Transverse colon (tissue), 4 donors: ENCODE measurements at regions not wholly inside any gene's neighbourhood (a gene's known extent, or its start where the extent isn't known, plus 50 kb on each side); places are given as distances from the start of the nearest gene placed in this dataset.

Source experiments
- EP300 ChIP-seq: sonication (generic); formaldehyde crosslinking; IDR thresholded peaks from one replicate; pipeline ENCODE4 v1.6.1; 2017; ENCODE audit warnings: antibody characterized with exemption, low read depth
- POLR2A ChIP-seq: fragments of 450-650 bp; IDR thresholded peaks from one replicate; pipeline ENCODE4 v1.6.1; 2016; ENCODE audit warnings: antibody characterized with exemption, mild to moderate bottlenecking, moderate library complexity
- POLR2AphosphoS5 ChIP-seq, 3 donors: sonication (generic); formaldehyde crosslinking; IDR thresholded peaks; one replicate each; pipeline ENCODE4 v1.6.1; 2016; ENCODE audit warnings: antibody characterized with exemption in 3 of 3
- TF ChIP-seq, protein P1 (sequence below), 5 experiments: fragments of 200-600 bp in 3 of 5; fragments of 450-650 bp in 2 of 5; sonication (generic) in 3 of 5; IDR thresholded peaks; 1 replicate in 2 of 5; 2 replicates in 3 of 5; pipeline ENCODE4 v1.5.1; 2016 to 2017; ENCODE audit warnings: antibody characterized with exemption in 5 of 5, inconsistent platforms in 3 of 5, mild to moderate bottlenecking in 2 of 5, moderate library complexity in 1 of 5

DNA sequence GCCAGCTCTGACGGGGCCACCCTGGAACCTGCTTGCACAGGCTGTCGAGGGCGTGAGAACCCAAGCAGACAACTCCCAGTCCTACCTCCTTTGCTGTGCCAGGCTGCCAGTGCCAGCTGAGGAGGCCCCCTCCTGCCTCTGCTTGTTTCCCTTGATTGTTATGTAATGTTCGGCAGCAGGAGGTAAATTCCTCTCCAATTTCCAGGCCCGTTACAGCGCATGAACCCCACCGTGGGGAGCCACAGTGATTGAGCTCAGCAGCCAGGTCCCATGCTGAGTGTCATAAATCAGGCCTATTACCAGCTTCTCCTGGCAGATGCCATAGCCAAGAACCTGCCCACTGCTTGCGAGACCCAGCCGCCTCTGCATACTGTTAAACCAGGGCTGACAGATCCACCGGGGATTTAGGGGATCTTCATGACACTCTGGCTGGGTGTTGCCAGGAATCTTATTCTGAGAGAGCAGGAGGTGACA is 320.5 kb downstream of the DHX35 start:
- TF ChIP-seq, protein P1, sequence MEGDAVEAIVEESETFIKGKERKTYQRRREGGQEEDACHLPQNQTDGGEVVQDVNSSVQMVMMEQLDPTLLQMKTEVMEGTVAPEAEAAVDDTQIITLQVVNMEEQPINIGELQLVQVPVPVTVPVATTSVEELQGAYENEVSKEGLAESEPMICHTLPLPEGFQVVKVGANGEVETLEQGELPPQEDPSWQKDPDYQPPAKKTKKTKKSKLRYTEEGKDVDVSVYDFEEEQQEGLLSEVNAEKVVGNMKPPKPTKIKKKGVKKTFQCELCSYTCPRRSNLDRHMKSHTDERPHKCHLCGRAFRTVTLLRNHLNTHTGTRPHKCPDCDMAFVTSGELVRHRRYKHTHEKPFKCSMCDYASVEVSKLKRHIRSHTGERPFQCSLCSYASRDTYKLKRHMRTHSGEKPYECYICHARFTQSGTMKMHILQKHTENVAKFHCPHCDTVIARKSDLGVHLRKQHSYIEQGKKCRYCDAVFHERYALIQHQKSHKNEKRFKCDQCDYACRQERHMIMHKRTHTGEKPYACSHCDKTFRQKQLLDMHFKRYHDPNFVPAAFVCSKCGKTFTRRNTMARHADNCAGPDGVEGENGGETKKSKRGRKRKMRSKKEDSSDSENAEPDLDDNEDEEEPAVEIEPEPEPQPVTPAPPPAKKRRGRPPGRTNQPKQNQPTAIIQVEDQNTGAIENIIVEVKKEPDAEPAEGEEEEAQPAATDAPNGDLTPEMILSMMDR (IDR thresholded peaks at IDR 0.05), result no peak
- TF ChIP-seq POLR2A (no peak), EP300 (no peak), POLR2AphosphoS5 (IDR thresholded peaks at IDR 0.05) (peak; percentile 37 to 72 (median 67))
